NCI-H187 treated with DMSO at 0.1 percent for 48 hours (cell line): ENCODE measurements at regions not wholly inside any gene's neighbourhood (a gene's known extent, or its start where the extent isn't known, plus 50 kb on each side); places are given as distances from the start of the nearest gene placed in this dataset.
"Not testable (repeated sequence)": the region's sequence is repeated elsewhere in the genome, so short reads cannot be mapped to it uniquely, and the experiment has no call there.

Experiments
- DNase-seq: peaks from one replicate; lab custom pipeline; 2025; lab: John Stamatoyannopoulos, UW

DNA sequence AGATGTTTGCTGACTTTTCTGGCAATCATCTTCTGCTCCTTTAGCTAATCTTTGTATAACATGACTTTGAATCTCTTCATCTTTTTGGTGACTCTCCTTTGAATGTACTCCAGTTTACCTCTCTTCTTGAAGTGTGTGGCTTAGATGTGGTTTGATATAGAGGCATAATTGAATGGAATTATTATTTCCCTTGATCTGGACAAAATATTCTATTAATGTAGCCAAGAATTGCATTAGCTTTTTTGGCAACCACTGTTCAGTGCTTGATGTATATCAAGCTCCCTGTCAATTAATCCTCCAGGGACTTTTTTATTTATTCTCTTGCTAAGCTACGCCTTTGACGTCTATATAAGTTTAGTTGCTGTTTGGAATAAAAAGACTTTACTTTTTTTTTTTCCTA is 490.8 kb downstream of the PCDH20 start:
- DNase-seq, result no peak

- DNase-seq, result no peak
Measured at GRCh38 chr13:60922576-60923231, 492.9 kb downstream of the PCDH20 start.

- no peak for DNase-seq
Measured at GRCh38 chr13:60893801-60894200, 496.8 kb downstream of the TDRD3 start.

GRCh38 chr13:60887711-60888110 is 490.7 kb downstream of the TDRD3 start:
- DNase-seq, result no peak

- DNase-seq, result no peak
Measured at GRCh38 chr13:60881507-60881906, 484.5 kb downstream of the TDRD3 start.

DNA sequence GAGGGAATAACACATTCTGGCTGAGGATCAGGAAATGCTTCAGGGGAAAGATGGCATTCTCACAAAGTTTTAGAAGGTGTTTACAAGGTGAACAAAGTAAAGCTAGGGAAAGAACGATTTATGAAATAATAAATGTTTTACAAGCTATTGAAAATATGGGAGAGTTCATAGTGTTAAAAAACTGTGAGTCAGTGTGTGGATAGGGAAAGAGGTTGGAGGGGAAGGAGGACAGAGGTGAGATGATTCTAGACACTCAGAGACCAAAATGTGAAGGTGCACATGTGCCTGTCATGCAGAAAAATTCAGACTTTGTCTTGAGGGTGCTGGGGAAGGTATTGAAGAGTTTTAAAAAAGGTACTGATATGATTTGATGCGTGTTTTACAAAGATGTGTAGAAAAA is 476.1 kb downstream of the TDRD3 start:
- DNase-seq, result no peak

GRCh38 chr13:60869941-60870613 is 473.1 kb downstream of the TDRD3 start:
- no peak for DNase-seq

DNA sequence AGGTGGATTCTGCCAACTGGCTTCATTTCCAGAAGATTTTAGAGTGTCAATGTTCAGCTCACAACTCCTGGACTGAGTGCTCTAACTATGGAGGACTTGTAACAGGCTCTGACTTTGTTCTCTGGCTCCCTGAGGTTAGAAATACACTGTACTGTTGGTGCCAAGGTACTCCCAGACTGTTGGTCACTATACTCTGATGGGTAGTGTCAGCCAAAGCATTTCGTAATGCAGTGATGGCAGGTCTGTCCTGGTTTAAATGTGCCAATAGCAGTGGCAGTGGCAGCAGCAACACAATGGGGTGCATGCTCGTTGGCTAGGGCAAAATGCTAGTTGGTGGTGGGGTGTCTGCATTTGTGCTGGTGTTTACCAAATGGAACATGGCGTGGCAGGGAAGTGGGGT is 472.2 kb downstream of the TDRD3 start:
- DNase-seq, result no peak

- no peak for DNase-seq
Measured at GRCh38 chr13:60862036-60862435, 465.0 kb downstream of the TDRD3 start.

DNA sequence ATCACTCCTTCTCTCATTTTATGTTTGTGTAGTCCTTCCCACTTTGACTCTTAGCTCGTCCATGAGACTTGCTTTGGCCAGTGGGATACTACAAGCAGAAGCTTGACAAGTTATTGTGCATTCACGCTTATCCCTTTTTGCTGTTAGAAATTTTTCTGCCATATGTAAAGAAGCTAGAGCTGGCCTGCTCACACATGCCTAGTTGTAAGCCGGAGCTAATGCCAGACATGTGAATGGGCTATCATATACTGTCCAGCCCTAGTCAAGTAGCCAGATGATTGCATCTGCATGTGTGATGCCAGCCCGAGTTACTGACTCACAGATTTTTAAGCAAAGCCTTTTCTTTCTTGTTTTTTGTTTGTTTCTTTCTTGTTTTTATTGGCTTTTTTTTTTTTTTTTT is 460.7 kb downstream of the TDRD3 start:
- no peak for DNase-seq

DNA sequence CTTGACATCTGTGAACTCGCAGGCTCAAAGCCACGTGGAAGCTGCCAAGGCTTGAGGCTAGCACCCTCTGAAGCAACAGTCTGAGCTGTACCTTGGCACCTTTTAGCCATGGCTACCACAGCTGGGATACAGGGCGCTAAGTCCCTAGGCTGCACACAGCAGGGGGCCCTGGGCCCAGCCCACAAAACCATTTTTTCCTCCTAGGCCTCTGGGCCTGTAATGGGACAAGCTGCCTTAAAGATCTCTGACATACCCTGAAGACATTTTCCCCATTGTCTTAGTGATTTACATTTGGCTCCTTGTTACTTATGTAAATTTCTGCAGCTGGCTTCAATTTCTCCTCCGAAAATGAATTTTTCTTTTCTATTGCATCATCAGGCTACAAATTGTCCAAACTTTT is 455.9 kb downstream of the TDRD3 start:
- no peak for DNase-seq

GRCh38 chr13:60851378-60851777 is 454.4 kb downstream of the TDRD3 start:
- no peak for DNase-seq

DNA sequence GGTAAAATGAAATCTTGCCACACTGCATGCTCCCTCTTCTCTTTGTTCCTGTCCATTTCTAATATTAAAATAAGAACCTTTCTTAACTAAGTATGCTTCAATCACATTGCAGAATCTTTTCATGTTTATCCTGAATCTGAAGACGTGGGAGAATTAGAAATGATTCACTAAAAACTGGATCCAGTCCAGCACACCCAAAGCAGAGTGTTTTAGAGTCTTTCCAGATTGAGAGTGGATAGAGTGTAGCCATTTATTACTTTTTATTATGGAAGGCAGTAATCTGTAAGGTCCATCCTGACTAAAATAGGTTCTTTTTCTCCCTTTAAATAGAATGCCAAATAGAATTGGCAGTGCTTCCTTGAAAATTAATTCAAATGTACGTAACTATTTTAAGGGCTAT is 453.5 kb downstream of the TDRD3 start:
- no peak for DNase-seq

DNA sequence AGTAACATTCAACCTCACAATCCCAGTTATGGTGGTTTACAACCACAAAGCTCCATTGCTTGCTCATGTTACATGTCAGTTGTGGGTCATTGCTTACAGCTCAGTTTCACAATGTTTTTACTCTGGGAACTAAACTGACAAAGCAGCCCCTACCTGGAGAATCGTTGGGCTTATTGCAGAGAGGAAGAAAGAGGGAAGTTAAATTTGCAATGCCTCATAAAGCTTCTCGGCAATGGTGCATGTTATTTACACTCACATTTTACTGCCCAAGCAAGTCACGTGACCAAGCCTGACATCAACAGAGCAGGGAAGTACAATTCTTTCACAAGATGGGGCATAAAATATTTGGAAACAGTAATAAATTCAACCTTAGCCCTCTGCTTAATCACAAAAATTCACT is 441.6 kb downstream of the TDRD3 start:
- DNase-seq, result peak; percentile 82

DNA sequence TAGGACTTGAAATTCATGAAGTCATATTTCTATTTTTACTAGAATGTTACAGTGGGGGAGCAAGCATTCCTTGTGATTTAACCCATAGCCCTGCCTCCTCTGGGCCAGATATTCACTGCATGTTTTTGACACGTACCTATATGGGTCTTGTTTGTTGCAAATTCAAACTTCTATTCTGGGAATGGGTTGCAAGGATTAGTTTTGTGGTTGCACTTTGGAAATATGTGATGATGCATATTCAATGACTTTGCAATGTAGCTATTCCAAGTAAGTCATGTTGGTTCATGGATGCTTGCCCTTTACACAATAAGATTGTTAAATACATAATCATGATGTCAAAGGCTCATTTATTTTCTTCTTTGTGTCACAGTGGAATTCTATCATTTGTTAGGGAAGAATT is 440.8 kb downstream of the TDRD3 start:
- no peak for DNase-seq

DNA sequence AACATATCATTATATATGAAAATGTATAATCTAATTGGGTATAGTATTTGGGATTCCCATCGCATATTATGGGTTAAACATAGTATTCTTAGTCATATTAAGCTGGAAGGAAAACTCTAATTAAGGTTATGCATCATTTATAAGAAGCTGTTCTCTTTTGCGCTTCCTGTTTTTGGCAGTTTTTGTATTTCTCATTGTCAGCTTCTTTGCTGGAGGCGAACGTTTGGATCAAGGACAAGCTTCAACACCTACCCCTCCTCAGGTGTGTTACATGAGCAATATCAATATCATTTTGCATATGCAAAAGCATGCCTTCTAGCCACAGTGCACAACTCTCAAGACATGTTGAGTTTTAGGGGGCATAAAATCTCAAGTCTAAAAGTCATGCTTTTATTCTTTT is 439.8 kb downstream of the TDRD3 start:
- DNase-seq, result no peak

DNA sequence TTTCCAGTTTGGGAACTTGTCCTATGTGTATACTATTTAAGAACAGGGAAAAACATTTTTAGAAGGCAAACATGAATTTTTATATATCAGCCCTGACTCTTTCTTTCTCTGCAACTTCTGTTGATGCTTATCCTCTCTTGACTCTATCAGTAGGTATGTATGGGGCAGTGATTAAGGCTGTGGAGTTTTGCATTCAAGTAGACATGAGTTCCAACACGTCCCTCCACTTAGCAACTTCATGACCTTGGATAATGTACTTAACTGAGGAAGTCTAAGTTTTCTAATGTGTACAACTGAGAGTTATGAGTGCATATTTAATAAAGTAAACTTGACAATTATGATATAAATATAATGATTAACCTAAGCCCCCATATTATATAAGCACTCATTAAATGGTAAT is 414.6 kb downstream of the TDRD3 start:
- DNase-seq, result no peak

GRCh38 chr13:60805640-60806039 is 408.6 kb downstream of the TDRD3 start:
- not testable (repeated sequence) for DNase-seq

DNA sequence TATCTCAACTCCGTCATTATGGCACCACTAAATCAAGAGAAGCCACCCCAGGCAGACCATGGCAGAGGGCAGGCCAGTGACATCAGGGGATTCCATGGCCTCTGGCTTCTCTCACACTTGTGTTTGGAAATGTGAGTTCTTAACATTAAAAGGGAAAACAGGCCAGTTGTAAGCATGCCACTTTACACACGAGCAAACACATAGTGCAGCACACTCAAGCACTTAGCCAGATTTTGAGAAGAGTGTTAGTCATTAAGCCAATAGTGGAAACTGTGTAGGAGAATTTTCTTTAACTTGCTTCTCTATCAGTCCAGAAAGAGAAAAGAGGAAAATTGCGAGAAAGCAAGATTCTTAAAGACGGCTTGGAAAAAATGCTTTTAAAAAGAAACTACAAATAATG is 401.5 kb downstream of the TDRD3 start:
- no peak for DNase-seq

DNA sequence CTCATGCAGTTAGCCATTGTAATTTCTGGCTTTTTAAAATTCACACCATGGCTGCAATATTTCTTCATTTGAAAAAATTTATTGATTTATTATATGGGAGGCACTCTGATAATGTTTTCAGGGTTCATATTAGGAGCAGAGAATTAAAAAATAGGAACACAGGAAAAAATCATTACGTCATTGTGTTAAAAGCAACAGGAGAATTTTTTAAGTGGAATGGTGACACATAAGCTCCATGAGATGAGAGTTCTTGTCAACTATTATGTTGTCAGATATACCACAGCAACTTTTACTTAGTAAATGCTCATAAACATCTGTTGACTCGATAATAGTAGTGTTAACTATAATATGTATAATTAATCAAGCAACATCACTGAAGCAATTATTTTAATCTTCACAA is 400.1 kb downstream of the TDRD3 start:
- no peak for DNase-seq

- DNase-seq, result no peak
Measured at GRCh38 chr13:60794751-60795150, 397.7 kb downstream of the TDRD3 start.

GRCh38 chr13:60790620-60791019 is 393.6 kb downstream of the TDRD3 start:
- DNase-seq, result no peak

GRCh38 chr13:60788156-60788829 is 391.3 kb downstream of the TDRD3 start:
- no peak for DNase-seq

DNA sequence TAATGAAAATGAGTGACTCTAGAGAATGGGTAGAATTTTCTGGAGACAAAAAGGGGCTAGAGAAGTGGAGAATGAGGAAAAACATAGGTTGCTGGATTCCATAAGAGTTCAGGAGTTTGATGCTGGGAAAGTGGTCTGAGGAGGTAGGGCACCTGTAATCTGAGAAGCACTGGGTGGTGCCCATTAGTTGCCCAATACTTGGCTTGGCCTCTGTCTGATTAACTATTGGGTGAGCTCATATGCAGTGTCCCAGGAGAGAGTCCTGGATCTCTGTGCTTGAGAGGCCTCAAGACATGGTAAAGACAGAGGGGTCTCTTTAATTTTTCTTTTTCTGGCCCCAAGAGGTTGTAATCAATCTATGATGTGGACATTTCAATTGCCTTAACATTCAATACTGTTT is 390.1 kb downstream of the TDRD3 start:
- no peak for DNase-seq
